ENCODE measurements at regions not wholly inside any gene's neighbourhood (a gene's known extent, or its start where the extent isn't known, plus 50 kb on each side); places are given as distances from the start of the nearest gene placed in this dataset.

GRCh38 chr7:7119729-7120128, 62.6 kb upstream of the C1GALT1 start:
- TF ChIP-seq POLR2A (IDR thresholded peaks at IDR 0.05; ENCODE audit: low read length) (no peak), GATA1 (IDR thresholded peaks at IDR 0.05; ENCODE audit: low read depth, low read length) (no peak)
